Heart right ventricle (tissue), 16 donors: ENCODE measurements at regions not wholly inside any gene's neighbourhood (a gene's known extent, or its start where the extent isn't known, plus 50 kb on each side); places are given as distances from the start of the nearest gene placed in this dataset.

ENCODE experiments used
- ATAC-seq, 8 donors: fragments of 200-7000 bp; cut with Tn5 transposase; one replicate each; pipeline ENCODE4 v1.9.1; 2020; ENCODE audit warnings: mild to moderate bottlenecking in 8 of 8, moderate library complexity in 8 of 8, moderate number of reproducible peaks in 1 of 8
- DNase-seq, 2 donors: peaks; one replicate each; pipeline ENCODE4 v3.0.0-alpha.2; 2020
- H3K27ac ChIP-seq, 10 donors: fragments of 200-600 bp; sonication (generic) in 2 of 10; one replicate each; pipeline versions ENCODE4 v1.5.0 to v1.8.0; 2020 to 2022; ENCODE audit warnings: mild to moderate bottlenecking in 3 of 10
- H3K27me3 ChIP-seq, 7 donors: fragments of 200-600 bp; one replicate each; pipeline ENCODE4 v1.8.0; 2021 to 2022; ENCODE audit warnings: mild to moderate bottlenecking in 2 of 7
- H3K36me3 ChIP-seq, 9 donors: fragments of 200-600 bp; sonication (generic) in 1 of 9; one replicate each; pipeline versions ENCODE4 v1.5.0 to v1.8.0; 2020 to 2022; ENCODE audit warnings: mild to moderate bottlenecking in 2 of 9
- H3K4me1 ChIP-seq, 9 donors: fragments of 200-600 bp; sonication (generic) in 1 of 9; one replicate each; pipeline versions ENCODE4 v1.5.0 to v1.8.0; 2020 to 2022; ENCODE audit warnings: mild to moderate bottlenecking in 4 of 9
- H3K4me3 ChIP-seq, 10 donors: fragments of 200-600 bp; sonication (generic) in 2 of 10; one replicate each; pipeline versions ENCODE4 v1.5.0 to v1.8.0; 2020 to 2022; ENCODE audit warnings: mild to moderate bottlenecking in 7 of 10, moderate library complexity in 2 of 10
- H3K9me3 ChIP-seq, 11 donors: fragments of 200-600 bp in 10 of 11; sonication (generic) in 2 of 11; one replicate each; pipeline versions ENCODE4 v1.5.0 to v1.8.0; 2013 to 2022; ENCODE audit warnings: mild to moderate bottlenecking in 2 of 11, control low read depth in 1 of 11, moderate library complexity in 1 of 11
- WGBS, 2 donors: extraction: QIAGEN DNeasy Blood & Tissue Kit; methylation state at CpG; one replicate each; pipeline ENCODE4 v1.1.7; 2013; ENCODE audit warnings: inconsistent platforms in 1 of 2; 5-methylcytosine and 5-hydroxymethylcytosine counted together
- intact Hi-C, 10 donors: fragments of 100-400 bp; cut with DNase I; formaldehyde crosslinking; loops; one replicate each; pipeline versions ENCODE4 v1.11.1 to v1.14.2; 2022
- TF ChIP-seq, protein P1 (sequence below), 9 donors: fragments of 200-600 bp; sonication (generic) in 2 of 9; IDR thresholded peaks; one replicate each; pipeline versions ENCODE4 v1.5.0 to v1.8.0; 2021 to 2022; ENCODE audit warnings: antibody characterized with exemption in 9 of 9, mild to moderate bottlenecking in 5 of 9, moderate library complexity in 1 of 9
- donor health status: Arrhythmogenic right ventricular cardiomyopathy.
- donor health status: ischemic (EF 13 %, LVEDD 7.1; RV severe dilation, severe dysfunction).
- donor health status: healthy with polysubstance abuse.
- donor health status: DM: no; HTN: yes; CAD: no.
- donor health status: DM: no; HTN: no; CAD: no.
- donor health status: ischemic (EF 25% LVEDD 6.9; RV normal size, moderate dysfunction).
- donor health status: ischemic (EF 25% LVEDD 5.7; RV mildly dilated, moderate dysfunction).
- donor health status: healthy.
- donor health status: DM: yes; HTN: yes; CAD: no.
- donor health status: Ischemic cardiomyopathy.
- donor health status: ischemic (EF 35%, LVEDD 5.7; RV mildly dilated, moderate dysfunction).
- donor health status: nonischemic (EF 11% LVEDD 7.7; RV severe dilation, severe dysfunction).
- donor health status: DM: yes; HTN: yes; CAD: no.
- donor health status: PGD.
- donor health status: ischemic (EF 29% LVEDD 5.4; RV normal size, mild dysfunction).
- donor health status: nonischemic (EF 23%, LVEDD 6.1; RV moderate dilation, normal function).

DNA sequence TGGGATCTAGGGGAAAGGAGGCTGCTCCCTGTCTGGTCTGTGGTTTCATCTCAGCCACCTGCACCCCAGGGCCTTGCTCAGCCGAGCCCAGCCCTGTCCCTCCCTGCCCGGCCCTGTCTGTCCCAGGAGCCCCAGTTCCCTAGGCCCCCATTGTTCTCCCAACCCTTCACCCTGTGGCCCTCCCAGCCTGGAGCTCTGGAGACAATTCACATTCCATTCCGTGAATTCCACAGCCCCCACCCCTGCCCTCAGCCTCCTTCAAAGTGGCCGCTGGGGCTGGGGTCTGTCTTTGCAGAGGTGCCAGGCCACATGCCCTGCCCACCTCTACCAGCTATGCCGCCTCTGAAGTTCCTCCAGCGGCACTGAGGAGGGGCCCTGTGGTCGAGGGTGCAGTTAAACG is 77.9 kb upstream of the WNT11 start:
- TF ChIP-seq, protein P1, sequence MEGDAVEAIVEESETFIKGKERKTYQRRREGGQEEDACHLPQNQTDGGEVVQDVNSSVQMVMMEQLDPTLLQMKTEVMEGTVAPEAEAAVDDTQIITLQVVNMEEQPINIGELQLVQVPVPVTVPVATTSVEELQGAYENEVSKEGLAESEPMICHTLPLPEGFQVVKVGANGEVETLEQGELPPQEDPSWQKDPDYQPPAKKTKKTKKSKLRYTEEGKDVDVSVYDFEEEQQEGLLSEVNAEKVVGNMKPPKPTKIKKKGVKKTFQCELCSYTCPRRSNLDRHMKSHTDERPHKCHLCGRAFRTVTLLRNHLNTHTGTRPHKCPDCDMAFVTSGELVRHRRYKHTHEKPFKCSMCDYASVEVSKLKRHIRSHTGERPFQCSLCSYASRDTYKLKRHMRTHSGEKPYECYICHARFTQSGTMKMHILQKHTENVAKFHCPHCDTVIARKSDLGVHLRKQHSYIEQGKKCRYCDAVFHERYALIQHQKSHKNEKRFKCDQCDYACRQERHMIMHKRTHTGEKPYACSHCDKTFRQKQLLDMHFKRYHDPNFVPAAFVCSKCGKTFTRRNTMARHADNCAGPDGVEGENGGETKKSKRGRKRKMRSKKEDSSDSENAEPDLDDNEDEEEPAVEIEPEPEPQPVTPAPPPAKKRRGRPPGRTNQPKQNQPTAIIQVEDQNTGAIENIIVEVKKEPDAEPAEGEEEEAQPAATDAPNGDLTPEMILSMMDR (IDR thresholded peaks at IDR 0.05) = no peak
- 78 to 88% methylated on average over 8 of the region's 8 CpGs for WGBS, 2 donors
- no peaks in the 10 kb centered on the region for H3K27me3 ChIP-seq
- H3K27ac ChIP-seq = no peak overlapping the region
- no peaks in the 10 kb centered on the region for H3K4me1 ChIP-seq
- intact Hi-C loops = no loop called here
- H3K36me3 ChIP-seq = no peaks in the 10 kb centered on the region
- ATAC-seq = no peak
- no peak overlapping the region for H3K4me3 ChIP-seq
- H3K9me3 ChIP-seq = no peaks in the 10 kb centered on the region
- no peak for DNase-seq

DNA sequence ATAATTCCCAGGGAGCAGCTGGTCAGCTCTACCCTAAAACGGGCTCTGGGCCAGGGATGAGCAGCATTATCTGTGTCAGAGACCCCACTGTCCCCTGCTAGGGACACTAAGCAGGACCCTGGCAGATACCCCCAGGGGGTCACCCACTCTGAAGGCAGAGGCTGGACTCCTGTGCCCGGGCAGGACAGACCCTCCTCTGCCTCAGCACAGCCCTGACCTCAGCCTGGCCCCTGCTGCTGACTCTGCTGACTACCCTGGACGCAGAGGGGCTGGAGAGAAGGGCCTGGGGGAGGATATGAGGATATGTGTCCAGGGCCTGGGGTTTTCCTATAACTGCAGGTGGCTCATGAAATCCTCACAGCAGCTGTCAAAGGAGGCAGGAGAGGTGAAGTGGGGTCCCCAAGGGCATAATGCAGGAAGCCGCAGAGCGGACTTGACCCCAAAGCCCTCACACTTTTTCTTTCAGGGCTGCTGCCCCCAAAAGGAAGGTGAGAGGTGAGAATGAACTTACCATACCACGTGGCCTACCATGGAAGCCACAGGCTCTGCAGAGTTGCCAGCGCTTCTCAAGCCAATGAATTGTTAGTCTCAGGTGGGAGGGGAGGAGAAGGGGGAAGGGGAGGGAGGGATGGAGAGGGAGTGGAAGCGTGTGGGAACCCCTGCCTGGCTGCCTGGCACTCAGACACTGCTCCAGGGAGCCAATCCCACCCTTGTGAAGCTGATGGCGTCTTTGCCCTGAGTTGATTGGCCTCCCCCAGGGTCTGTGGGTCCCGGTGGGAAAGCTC is 76.7 kb upstream of the WNT11 start:
- 76 to 79% methylated on average over 10 of the region's 10 CpGs for WGBS, 2 donors
- intact Hi-C loops = no loop called here

DNA sequence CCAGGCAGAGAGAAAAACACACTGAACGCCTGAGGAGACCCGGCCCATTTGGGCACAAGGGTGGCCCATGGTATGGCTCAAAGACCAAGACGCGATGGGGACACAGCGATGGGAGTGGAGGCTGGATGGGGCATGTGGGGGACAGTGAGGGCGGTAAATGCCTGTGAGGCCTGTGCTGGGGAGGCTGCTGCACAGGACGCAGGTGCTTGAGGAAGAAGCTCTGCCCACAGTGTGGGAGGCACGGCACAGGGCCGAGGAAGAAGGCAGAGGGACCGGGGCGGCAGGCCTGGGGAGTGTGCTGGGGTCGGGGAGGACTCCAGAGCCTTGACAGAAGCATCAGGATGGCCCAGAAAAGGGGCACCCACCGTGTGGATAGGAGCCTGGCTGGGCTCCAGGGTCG is 75.9 kb upstream of the WNT11 start:
- no peaks in the 10 kb centered on the region for H3K36me3 ChIP-seq
- no peaks in the 10 kb centered on the region for H3K9me3 ChIP-seq
- WGBS, 2 donors = 84 to 89% methylated on average over 14 of the region's 14 CpGs
- no peaks in the 10 kb centered on the region for H3K4me1 ChIP-seq
- no peaks in the 10 kb centered on the region for H3K27me3 ChIP-seq
- ATAC-seq = no peak
- DNase-seq = no peak
- intact Hi-C loops = no loop called here
- TF ChIP-seq, protein P1 (IDR thresholded peaks at IDR 0.05) = no peak
- H3K27ac ChIP-seq = no peak overlapping the region
- no peak overlapping the region for H3K4me3 ChIP-seq

More for the DNA sequence above, 76.7 kb upstream of the WNT11 start:
- DNase-seq (no peak), ATAC-seq (no peak)
- Histone ChIP-seq H3K27ac (no peak overlapping the region), H3K27me3 (no peaks in the 10 kb centered on the region), H3K36me3 (no peaks in the 10 kb centered on the region), H3K9me3 (no peaks in the 10 kb centered on the region), H3K4me3 (no peak overlapping the region), H3K4me1 (no peaks in the 10 kb centered on the region)
- TF ChIP-seq, protein P1 (IDR thresholded peaks at IDR 0.05) = no peak

DNA sequence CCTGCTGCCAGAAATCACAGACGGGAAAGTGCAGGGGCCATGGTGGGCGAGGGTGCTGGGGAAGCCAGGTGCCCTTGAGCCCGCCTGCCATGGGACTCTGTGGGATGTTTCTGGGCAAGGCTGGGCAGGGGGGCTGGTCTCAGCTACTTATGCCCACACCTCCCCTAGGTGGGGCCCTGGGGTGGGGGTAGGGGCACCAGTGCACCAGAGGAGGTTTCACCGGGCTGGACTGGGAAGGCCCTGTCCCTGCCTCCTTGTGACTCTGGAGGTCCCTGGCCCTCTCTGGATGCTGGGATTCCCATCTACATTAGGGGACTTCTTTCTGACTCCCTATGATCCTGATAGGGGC is 75.2 kb upstream of the WNT11 start:
- 82 to 83% methylated on average over 4 of the region's 4 CpGs for whole genome bisulfite sequencing, 2 donors
- DNase-seq = no peak
- no peaks in the 10 kb centered on the region for H3K9me3 ChIP-seq

More for the DNA sequence above, 75.2 kb upstream of the WNT11 start:
- H3K4me3 ChIP-seq = no peak overlapping the region
- ATAC-seq = no peak
- H3K27me3 ChIP-seq = no peaks in the 10 kb centered on the region
- no peaks in the 10 kb centered on the region for H3K4me1 ChIP-seq
- TF ChIP-seq, protein P1 (IDR thresholded peaks at IDR 0.05) = no peak
- no peaks in the 10 kb centered on the region for H3K36me3 ChIP-seq
- no peak overlapping the region for H3K27ac ChIP-seq
- intact Hi-C loops = no loop called here
